AG09319 (cell line): ENCODE measurements at regions not wholly inside any gene's neighbourhood (a gene's known extent, or its start where the extent isn't known, plus 50 kb on each side); places are given as distances from the start of the nearest gene placed in this dataset.

Experiments used
- DNase-seq: peaks from one replicate; pipeline ENCODE4 v3.0.0-alpha.2; 2010; ENCODE audit warnings: low read depth; ENCODE audit errors: extremely low read depth
- TF ChIP-seq, protein P1 (sequence below): IDR thresholded peaks from 2 replicates; pipeline ENCODE4 v1.5.1; 2011; ENCODE audit warnings: low read depth, mild to moderate bottlenecking, inconsistent platforms, low read length, moderate library complexity

DNA sequence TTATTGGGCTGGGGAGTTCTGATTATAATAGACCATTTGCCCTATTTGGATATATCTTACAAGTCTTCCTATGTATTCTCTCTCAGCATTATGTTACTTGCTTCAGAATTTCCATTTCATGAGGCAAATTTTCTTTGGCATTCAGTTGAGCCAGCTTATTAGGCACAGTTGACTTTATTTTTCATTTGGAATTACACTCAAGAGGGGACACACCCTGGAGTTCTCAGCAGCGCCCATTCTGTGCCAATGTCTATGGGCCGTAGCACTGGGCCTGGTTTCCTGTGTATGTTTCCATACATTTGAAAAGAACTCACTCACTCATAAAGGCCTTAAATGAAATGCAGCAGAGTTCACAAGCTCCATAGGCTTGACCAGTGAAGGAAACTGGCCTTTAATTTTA is 138.5 kb downstream of the KLF12 start:
- DNase-seq, result no peak
- TF ChIP-seq, protein P1, sequence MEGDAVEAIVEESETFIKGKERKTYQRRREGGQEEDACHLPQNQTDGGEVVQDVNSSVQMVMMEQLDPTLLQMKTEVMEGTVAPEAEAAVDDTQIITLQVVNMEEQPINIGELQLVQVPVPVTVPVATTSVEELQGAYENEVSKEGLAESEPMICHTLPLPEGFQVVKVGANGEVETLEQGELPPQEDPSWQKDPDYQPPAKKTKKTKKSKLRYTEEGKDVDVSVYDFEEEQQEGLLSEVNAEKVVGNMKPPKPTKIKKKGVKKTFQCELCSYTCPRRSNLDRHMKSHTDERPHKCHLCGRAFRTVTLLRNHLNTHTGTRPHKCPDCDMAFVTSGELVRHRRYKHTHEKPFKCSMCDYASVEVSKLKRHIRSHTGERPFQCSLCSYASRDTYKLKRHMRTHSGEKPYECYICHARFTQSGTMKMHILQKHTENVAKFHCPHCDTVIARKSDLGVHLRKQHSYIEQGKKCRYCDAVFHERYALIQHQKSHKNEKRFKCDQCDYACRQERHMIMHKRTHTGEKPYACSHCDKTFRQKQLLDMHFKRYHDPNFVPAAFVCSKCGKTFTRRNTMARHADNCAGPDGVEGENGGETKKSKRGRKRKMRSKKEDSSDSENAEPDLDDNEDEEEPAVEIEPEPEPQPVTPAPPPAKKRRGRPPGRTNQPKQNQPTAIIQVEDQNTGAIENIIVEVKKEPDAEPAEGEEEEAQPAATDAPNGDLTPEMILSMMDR, result no peak

DNA sequence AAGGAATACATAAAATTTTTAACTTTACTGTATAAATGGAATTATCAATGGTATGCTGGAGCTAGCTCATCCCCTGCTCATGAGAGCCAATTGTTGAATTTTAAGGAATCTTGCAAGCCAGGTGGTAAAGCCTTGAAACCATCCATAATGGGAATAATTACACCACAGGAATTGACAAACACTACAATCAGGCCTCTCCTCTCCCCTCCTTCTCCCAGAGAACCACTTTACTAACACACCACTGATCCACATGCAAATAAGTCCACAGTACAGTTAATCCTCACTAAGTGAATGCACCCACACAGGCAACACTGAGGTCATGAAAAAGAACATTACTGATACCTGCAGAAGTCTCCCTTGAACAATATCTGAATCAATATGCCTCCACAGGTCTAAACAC is 140.5 kb downstream of the KLF12 start:
- no peak for DNase-seq
- TF ChIP-seq, protein P1, result no peak

DNA sequence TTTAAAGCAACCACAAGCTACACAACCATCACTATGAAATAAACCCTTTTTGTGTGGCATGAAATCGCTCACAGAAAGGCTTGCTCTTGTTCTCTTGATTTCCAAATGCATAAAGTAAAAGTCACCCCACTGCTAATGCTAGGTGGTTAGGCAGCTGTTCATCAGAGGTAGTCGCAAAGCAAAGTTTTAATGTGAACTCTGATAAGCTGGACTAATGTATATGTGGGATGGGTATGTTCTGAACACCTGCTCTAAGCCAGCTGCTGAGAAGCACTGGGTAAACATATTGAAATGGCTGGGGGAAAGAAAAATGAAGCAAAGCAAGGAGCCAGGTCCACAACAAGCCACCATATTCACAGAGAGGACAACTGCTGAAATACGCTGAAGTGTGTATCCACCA is 142.3 kb downstream of the KLF12 start:
- TF ChIP-seq, protein P1, result no peak
- no peak for DNase-seq

DNA sequence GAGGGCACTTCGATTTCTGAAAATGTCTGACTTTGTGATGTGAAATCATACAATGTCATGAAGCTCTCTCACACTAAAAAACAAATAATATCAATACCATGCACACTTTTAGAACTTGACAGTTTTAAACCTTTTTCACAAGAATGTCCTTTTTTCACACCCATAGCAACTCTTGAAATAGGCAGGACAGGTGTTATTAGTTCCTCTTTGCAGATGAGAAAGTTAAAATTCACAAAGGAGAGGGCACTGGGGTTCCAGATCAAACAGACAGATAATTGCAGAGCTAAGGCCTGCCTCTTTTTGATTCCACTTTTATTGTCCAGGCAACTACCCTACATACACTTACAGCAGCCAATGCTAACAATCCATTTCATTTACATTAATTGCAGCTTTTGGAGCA is 142.8 kb downstream of the KLF12 start:
- no peak for DNase-seq
- TF ChIP-seq, protein P1, result no peak

DNA sequence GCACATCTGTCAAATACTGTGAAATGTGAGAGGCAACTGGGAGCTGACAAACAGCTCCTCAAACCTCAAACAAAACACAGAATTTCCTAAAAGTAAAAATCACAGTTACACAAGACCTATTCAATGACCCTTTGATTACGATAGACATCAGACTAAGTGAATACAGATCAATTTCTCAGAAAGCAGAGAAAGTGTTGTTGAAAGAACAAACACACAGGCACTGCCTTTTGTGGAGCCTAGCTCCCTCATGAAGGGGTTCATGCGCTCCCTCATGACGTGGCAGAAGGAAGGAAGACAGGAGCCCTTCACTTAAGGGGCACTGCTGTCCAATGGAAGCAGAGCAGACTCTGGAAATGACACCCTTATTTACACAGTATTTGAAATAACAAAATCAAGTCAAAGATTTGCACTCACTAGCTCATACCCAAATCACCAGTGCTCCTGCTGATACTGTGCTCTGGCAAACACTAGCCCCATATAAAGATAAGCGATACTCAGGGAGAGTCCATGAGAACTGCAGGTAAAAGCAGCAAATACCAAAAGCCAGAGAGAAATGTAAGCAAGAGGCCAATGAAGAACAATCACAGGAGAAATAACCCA is 144.9 kb downstream of the KLF12 start:
- TF ChIP-seq, protein P1, result no peak
- no peak for DNase-seq

DNA sequence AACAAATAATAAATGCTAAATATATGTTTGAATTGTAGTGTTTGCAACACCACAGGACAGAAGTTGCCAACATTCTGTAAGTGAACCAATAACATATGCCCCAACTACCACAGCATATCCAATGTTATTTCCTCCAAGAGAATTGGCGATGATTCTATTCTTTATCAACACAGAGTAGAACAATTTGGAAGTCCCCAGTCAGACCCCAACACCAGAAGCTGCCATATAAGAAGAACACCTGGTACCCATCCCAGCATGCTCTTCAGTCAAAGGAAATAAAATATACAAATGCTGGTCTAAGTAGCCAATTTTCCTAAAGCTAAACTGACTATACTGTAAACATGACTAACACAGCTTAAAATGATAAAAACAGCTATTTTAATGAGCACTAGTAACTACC is 145.7 kb downstream of the KLF12 start:
- TF ChIP-seq, protein P1, result no peak
- no peak for DNase-seq

DNA sequence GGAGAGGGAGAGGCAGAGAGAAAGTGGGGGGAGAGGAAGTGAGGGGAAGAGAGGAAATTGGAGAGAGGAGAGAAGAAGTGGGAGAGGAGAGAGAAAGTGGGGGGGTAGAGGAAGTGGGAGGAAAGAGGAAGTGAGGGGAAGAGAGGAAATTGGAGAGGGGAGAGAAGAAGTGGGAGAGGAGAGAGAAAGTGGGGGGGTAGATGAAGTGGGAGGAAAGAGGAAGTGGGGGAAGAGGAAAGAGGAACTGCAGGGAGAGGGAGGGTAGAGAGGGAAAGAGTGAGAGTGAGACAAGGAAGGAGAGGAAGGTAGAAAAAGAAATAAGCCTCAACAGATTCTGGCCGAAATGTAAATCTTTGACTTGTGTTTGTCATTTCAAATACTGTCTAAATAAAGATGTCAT is 146.6 kb downstream of the KLF12 start:
- no peak for DNase-seq
- TF ChIP-seq, protein P1, result no peak
